ENCODE measurements at regions not wholly inside any gene's neighbourhood (a gene's known extent, or its start where the extent isn't known, plus 50 kb on each side); places are given as distances from the start of the nearest gene placed in this dataset.

DNA sequence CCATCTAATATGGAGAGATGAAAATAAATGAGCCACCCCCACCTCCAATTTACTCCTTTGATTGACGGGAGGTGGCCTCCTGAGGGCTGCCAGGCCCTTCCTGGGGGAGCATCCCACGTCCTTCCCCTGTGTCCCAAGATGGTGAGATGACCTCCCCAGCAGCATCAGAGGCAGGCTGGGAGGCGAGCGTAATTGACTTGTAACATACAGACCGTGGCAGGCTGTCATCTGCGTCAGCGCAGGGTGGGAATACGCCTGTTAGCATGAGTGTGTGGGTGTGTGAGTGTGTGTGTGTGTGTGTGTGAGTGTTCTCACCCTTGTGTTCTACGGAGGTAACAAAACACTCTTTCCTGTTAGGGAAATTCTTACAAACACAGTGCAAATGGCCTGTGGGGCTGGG, 156.9 kb upstream of the CIBAR2 start:
- TF ChIP-seq, protein P1, sequence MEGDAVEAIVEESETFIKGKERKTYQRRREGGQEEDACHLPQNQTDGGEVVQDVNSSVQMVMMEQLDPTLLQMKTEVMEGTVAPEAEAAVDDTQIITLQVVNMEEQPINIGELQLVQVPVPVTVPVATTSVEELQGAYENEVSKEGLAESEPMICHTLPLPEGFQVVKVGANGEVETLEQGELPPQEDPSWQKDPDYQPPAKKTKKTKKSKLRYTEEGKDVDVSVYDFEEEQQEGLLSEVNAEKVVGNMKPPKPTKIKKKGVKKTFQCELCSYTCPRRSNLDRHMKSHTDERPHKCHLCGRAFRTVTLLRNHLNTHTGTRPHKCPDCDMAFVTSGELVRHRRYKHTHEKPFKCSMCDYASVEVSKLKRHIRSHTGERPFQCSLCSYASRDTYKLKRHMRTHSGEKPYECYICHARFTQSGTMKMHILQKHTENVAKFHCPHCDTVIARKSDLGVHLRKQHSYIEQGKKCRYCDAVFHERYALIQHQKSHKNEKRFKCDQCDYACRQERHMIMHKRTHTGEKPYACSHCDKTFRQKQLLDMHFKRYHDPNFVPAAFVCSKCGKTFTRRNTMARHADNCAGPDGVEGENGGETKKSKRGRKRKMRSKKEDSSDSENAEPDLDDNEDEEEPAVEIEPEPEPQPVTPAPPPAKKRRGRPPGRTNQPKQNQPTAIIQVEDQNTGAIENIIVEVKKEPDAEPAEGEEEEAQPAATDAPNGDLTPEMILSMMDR (IDR thresholded peaks at IDR 0.05): no peak

DNA sequence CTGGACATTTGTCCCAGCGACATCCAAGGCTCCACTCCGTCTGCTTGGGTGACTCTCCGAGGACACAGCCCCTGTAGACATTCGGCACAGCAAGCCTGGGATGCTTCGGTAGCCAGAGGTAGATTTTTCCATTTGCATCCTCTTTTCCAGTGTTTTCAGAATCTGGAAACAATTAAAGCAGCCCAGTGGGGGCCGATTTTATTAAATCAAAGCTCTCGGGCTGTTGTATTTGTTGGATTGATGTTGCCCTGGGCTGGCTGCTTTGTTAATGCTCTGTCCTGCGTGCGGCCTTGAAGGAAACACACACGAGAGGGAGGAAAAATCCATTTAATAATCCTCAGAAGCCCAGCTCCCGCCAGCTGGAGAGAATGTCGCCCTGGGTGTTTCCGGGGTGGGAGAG, 158.1 kb upstream of the CIBAR2 start:
- Histone ChIP-seq H3K4me1 (ENCODE audit: control insufficient read depth in 1 of 2, insufficient read depth in 1 of 2, low read depth in 1 of 2, low read length in 1 of 2) (no peaks in the 10 kb centered on the region), H3K9me3 (no peaks in the 10 kb centered on the region), H3K4me3 (ENCODE audit: low read depth in 1 of 2, low read length in 1 of 2) (no peak overlapping the region), H3K27me3 (no peaks in the 10 kb centered on the region), H3K36me3 (no peaks in the 10 kb centered on the region), H3K27ac (no peak overlapping the region)
- TF ChIP-seq, protein P1 (IDR thresholded peaks at IDR 0.05): no peak

More for the DNA sequence above, 156.9 kb upstream of the CIBAR2 start:
- no peaks in the 10 kb centered on the region for H3K9me3 ChIP-seq
- H3K36me3 ChIP-seq: no peaks in the 10 kb centered on the region
- no peaks in the 10 kb centered on the region for H3K4me1 ChIP-seq (ENCODE audit: control insufficient read depth in 1 of 2, insufficient read depth in 1 of 2, low read depth in 1 of 2, low read length in 1 of 2)
- peaks cover 8% of the 10 kb centered on the region for H3K27me3 ChIP-seq
- H3K27ac ChIP-seq: no peak overlapping the region
- H3K4me3 ChIP-seq (ENCODE audit: low read depth in 1 of 2, low read length in 1 of 2): no peak overlapping the region

DNA sequence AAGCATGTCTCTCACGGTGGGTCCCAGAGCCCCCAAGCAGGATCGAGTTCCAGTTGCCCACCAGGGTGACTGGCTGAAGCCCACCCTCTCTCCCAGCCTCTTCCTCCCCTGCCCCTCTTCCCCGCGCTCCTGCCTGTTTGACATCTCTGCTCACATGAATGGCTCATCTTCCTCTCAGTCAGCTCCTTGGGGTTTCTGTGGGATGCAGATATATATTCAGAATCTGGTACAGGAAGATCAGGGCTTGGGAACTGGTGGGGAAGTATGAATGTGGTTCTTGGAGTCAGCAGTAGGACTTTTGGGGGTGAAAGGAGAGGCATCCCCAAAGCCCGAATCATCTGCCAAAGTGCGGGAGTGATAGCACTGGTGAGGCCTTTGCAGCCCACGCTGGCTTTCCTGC, 158.9 kb upstream of the CIBAR2 start:
- Histone ChIP-seq H3K4me1 (ENCODE audit: control insufficient read depth in 1 of 2, insufficient read depth in 1 of 2, low read depth in 1 of 2, low read length in 1 of 2) (no peaks in the 10 kb centered on the region), H3K9me3 (no peaks in the 10 kb centered on the region), H3K36me3 (no peaks in the 10 kb centered on the region), H3K27me3 (no peaks in the 10 kb centered on the region), H3K4me3 (ENCODE audit: low read depth in 1 of 2, low read length in 1 of 2) (no peak overlapping the region), H3K27ac (no peak overlapping the region)
- TF ChIP-seq, protein P1 (IDR thresholded peaks at IDR 0.05): no peak

DNA sequence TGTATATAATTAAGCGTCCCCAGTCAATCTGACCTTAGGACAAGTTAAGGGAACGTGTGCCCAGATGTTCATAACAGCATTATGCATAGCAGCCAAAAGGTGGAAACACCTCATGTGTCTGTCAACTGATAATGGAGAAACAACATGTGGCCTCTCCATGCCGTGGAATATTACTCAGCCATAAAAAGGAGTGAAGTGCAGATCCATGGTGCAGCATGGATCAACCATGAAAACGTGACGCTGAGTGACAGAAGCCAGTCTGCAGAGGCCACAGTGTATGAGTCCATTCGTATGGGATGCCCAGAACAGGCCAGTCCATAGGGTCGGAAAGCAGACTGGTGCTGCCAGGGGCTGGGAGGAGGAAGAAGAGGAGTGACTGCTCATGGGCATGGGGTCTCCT, 161.0 kb upstream of the CIBAR2 start:
- no peak overlapping the region for H3K4me3 ChIP-seq (ENCODE audit: low read depth in 1 of 2, low read length in 1 of 2)
- H3K27me3 ChIP-seq: no peaks in the 10 kb centered on the region

DNA sequence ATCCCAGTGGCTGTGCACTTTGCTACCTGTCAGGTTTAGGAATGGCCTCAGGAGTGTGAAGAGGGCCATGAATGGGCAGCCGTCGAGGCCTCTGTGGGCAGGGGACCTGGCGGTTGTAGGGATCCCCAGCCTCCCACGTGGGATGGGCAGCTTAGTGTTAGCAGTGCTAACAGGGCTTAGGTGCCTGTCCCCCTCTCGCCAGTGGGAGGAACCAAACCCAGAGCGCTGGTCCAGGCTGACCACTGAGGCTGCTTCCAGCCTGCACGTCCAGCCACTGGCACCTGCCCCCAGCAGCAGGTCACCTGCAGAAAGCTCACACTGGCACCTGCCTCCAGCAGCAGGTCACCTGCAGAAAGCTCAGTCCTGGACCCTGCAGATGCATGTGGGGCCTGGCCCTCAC, 162.2 kb upstream of the CIBAR2 start:
- H3K27ac ChIP-seq: no peak overlapping the region
- no peaks in the 10 kb centered on the region for H3K27me3 ChIP-seq
- no peaks in the 10 kb centered on the region for H3K9me3 ChIP-seq
- no peaks in the 10 kb centered on the region for H3K4me1 ChIP-seq (ENCODE audit: control insufficient read depth in 1 of 2, insufficient read depth in 1 of 2, low read depth in 1 of 2, low read length in 1 of 2)
- TF ChIP-seq, protein P1 (IDR thresholded peaks at IDR 0.05): no peak
- H3K36me3 ChIP-seq: no peaks in the 10 kb centered on the region
- no peak overlapping the region for H3K4me3 ChIP-seq (ENCODE audit: low read depth in 1 of 2, low read length in 1 of 2)

More for the DNA sequence above, 161.0 kb upstream of the CIBAR2 start:
- Histone ChIP-seq H3K4me1 (ENCODE audit: control insufficient read depth in 1 of 2, insufficient read depth in 1 of 2, low read depth in 1 of 2, low read length in 1 of 2) (no peaks in the 10 kb centered on the region), H3K9me3 (no peaks in the 10 kb centered on the region), H3K27ac (no peak overlapping the region), H3K36me3 (no peaks in the 10 kb centered on the region)
- TF ChIP-seq, protein P1 (IDR thresholded peaks at IDR 0.05): no peak

DNA sequence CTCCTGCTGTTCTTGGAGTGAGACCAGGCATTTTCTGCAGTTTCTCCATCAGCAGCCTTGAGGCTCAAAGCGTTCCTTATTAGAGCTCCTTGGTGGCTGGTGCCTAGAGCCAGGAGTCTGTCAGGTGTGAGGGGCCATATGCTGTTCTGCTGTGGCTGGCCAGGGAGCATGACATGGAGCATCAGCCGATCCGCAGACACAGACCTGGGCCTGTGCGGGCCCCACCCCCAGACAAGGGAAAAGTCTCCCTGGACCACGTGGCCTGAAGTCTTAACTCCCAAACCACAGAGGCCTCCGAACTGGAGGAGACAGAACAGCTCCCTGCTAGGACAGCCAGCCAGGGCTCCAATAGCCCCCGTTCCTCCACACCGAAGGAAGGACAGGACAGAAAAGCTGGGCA, 162.7 kb upstream of the CIBAR2 start:
- Histone ChIP-seq H3K27me3 (no peaks in the 10 kb centered on the region), H3K4me3 (ENCODE audit: low read depth in 1 of 2, low read length in 1 of 2) (no peak overlapping the region), H3K9me3 (no peaks in the 10 kb centered on the region), H3K36me3 (no peaks in the 10 kb centered on the region), H3K4me1 (ENCODE audit: control insufficient read depth in 1 of 2, insufficient read depth in 1 of 2, low read depth in 1 of 2, low read length in 1 of 2) (no peaks in the 10 kb centered on the region), H3K27ac (no peak overlapping the region)
- TF ChIP-seq, protein P1 (IDR thresholded peaks at IDR 0.05): no peak
